Sigmoid colon (tissue), 3 donors: ENCODE measurements at regions not wholly inside any gene's neighbourhood (a gene's known extent, or its start where the extent isn't known, plus 50 kb on each side); places are given as distances from the start of the nearest gene placed in this dataset.

Experiments
- CTCF ChIP-seq, 4 experiments: fragments of 450-650 bp in 3 of 4; fragments of 200-600 bp in 1 of 4; IDR thresholded peaks; one replicate each; pipeline ENCODE4 v1.5.1; 2016 to 2019; ENCODE audit warnings: antibody characterized with exemption in 4 of 4, mild to moderate bottlenecking in 3 of 4, moderate library complexity in 2 of 4
- POLR2A ChIP-seq, 2 donors: fragments of 450-650 bp; IDR thresholded peaks; one replicate each; pipeline ENCODE4 v1.6.1; 2016; ENCODE audit warnings: antibody characterized with exemption in 2 of 2, mild to moderate bottlenecking in 2 of 2, moderate library complexity in 2 of 2

GRCh38 chr13:19060311-19061002, 121.2 kb downstream of the TUBA3C start:
- TF ChIP-seq POLR2A (IDR thresholded peaks at IDR 0.05) (no peak), CTCF (IDR thresholded peaks at IDR 0.05) (no peak)
